ENCODE measurements at regions not wholly inside any gene's neighbourhood (a gene's known extent, or its start where the extent isn't known, plus 50 kb on each side); places are given as distances from the start of the nearest gene placed in this dataset.
A peak's percentile ranks its signal among the peaks of the same experiment; 100 is the strongest.

DNA sequence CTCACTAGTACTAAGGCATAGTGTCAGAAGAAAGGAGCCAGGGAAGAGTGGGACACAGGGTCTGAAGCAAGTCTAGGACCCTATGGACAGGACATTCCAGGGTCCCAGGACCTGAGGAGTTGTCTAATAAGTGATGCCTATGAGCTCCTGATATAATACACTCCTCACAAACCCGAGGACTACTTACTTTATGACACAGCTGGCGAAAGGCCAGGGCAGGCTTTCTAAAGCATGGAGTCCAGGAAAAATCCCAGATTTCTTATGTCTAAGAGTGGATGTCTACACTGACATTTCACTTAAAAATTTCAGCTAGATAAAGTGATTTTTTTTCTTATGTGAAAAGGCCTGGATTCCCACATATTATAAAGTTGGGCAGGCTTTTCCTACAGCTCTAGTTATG is 502.2 kb upstream of the SETBP1 start:
- Histone ChIP-seq H3K4me2 (ENCODE audit: low read length) (no peak overlapping the region), H3K9me3 (ENCODE audit: insufficient read depth, low read depth, low read length) (no peaks in the 10 kb centered on the region), H2AFZ (ENCODE audit: low read depth, low read length) (no peak overlapping the region), H3K4me1 (ENCODE audit: insufficient read depth, low read length) (no peaks in the 10 kb centered on the region), H3K9ac (ENCODE audit: low read length) (no peak overlapping the region), H4K20me1 (ENCODE audit: insufficient read depth, low read length) (no peaks in the 10 kb centered on the region), H3K36me3 (ENCODE audit: insufficient read depth, low read length) (no peaks in the 10 kb centered on the region), H3K4me3 (ENCODE audit: insufficient read depth, low read depth, low read length) (no peak overlapping the region), H3K79me2 (ENCODE audit: insufficient read depth, low read length) (no peaks in the 10 kb centered on the region), H3K27me3 (ENCODE audit: insufficient read depth, low read length) (no peaks in the 10 kb centered on the region), H3K27ac (ENCODE audit: low read depth, low read length) (no peak overlapping the region)
- H3K27ac Mint-ChIP-seq (ENCODE audit: unreplicated experiment) = no peak overlapping the region
- no peak for FAIRE-seq
- peaks cover 22% of the 10 kb centered on the region for H3K4me1 Mint-ChIP-seq (ENCODE audit: low read depth, unreplicated experiment)
- no peaks in the 10 kb centered on the region for H3K27me3 Mint-ChIP-seq (ENCODE audit: low read depth, unreplicated experiment)
- no peak for DNase-seq (ENCODE audit: low read depth)
- TF ChIP-seq, protein P1, sequence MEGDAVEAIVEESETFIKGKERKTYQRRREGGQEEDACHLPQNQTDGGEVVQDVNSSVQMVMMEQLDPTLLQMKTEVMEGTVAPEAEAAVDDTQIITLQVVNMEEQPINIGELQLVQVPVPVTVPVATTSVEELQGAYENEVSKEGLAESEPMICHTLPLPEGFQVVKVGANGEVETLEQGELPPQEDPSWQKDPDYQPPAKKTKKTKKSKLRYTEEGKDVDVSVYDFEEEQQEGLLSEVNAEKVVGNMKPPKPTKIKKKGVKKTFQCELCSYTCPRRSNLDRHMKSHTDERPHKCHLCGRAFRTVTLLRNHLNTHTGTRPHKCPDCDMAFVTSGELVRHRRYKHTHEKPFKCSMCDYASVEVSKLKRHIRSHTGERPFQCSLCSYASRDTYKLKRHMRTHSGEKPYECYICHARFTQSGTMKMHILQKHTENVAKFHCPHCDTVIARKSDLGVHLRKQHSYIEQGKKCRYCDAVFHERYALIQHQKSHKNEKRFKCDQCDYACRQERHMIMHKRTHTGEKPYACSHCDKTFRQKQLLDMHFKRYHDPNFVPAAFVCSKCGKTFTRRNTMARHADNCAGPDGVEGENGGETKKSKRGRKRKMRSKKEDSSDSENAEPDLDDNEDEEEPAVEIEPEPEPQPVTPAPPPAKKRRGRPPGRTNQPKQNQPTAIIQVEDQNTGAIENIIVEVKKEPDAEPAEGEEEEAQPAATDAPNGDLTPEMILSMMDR (IDR thresholded peaks at IDR 0.05; ENCODE audit: insufficient read depth, low read depth, low read length) = no peak
- no peak for TF ChIP-seq EZH2 (IDR thresholded peaks at IDR 0.05; ENCODE audit: insufficient read depth, low read length)
- no peaks in the 10 kb centered on the region for H3K36me3 Mint-ChIP-seq (ENCODE audit: low read depth, unreplicated experiment)
- no peaks in the 10 kb centered on the region for H3K9me3 Mint-ChIP-seq (ENCODE audit: unreplicated experiment)
- no peak overlapping the region for H3K4me3 Mint-ChIP-seq (ENCODE audit: unreplicated experiment)

- Histone ChIP-seq H3K9me3 (ENCODE audit: insufficient read depth, low read depth, low read length) (no peaks in the 10 kb centered on the region), H3K36me3 (ENCODE audit: insufficient read depth, low read length) (no peaks in the 10 kb centered on the region), H3K79me2 (ENCODE audit: insufficient read depth, low read length) (no peaks in the 10 kb centered on the region), H3K9ac (ENCODE audit: low read length) (no peak overlapping the region), H3K27me3 (ENCODE audit: insufficient read depth, low read length) (no peaks in the 10 kb centered on the region), H3K4me1 (ENCODE audit: insufficient read depth, low read length) (no peaks in the 10 kb centered on the region), H3K4me2 (ENCODE audit: low read length) (no peak overlapping the region), H4K20me1 (ENCODE audit: insufficient read depth, low read length) (no peaks in the 10 kb centered on the region), H2AFZ (ENCODE audit: low read depth, low read length) (no peak overlapping the region), H3K4me3 (ENCODE audit: insufficient read depth, low read depth, low read length) (no peak overlapping the region), H3K27ac (ENCODE audit: low read depth, low read length) (no peak overlapping the region)
- no peak for FAIRE-seq
- H3K27ac Mint-ChIP-seq (ENCODE audit: unreplicated experiment) = no peak overlapping the region
- H3K4me3 Mint-ChIP-seq (ENCODE audit: unreplicated experiment) = no peak overlapping the region
- no peak for DNase-seq (ENCODE audit: low read depth)
- peaks cover 22% of the 10 kb centered on the region for H3K4me1 Mint-ChIP-seq (ENCODE audit: low read depth, unreplicated experiment)
- H3K27me3 Mint-ChIP-seq (ENCODE audit: low read depth, unreplicated experiment) = no peaks in the 10 kb centered on the region
- no peak for TF ChIP-seq EZH2 (IDR thresholded peaks at IDR 0.05; ENCODE audit: insufficient read depth, low read length)
- TF ChIP-seq, protein P1 (IDR thresholded peaks at IDR 0.05; ENCODE audit: insufficient read depth, low read depth, low read length) = no peak
- no peaks in the 10 kb centered on the region for H3K36me3 Mint-ChIP-seq (ENCODE audit: low read depth, unreplicated experiment)
- no peaks in the 10 kb centered on the region for H3K9me3 Mint-ChIP-seq (ENCODE audit: unreplicated experiment)
Measured at GRCh38 chr18:44179693-44180092, 501.0 kb upstream of the SETBP1 start.

DNA sequence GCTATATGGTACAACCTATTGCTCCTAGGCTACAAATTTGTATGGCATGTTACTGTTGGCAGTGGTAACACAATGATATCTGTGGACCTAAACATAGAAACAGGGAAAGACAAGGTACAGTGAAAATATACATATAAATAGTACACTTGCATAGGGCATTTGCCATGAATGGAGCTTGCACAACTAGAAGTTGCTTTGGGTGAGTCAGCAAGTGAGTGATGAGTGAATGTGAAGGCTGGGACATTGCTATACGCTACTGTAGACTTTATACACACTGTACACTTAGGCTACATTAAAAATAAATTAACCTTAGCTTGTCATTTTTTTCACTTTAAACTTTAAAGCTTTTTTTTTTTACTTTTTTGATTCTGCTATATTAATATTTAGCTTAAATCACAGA is 500.0 kb upstream of the SETBP1 start:
- Histone ChIP-seq H4K20me1 (ENCODE audit: insufficient read depth, low read length) (no peaks in the 10 kb centered on the region), H3K27me3 (ENCODE audit: insufficient read depth, low read length) (no peaks in the 10 kb centered on the region), H2AFZ (ENCODE audit: low read depth, low read length) (no peak overlapping the region), H3K4me2 (ENCODE audit: low read length) (no peak overlapping the region), H3K9me3 (ENCODE audit: insufficient read depth, low read depth, low read length) (no peaks in the 10 kb centered on the region), H3K79me2 (ENCODE audit: insufficient read depth, low read length) (no peaks in the 10 kb centered on the region), H3K4me1 (ENCODE audit: insufficient read depth, low read length) (peaks cover 3% of the 10 kb centered on the region), H3K27ac (ENCODE audit: low read depth, low read length) (no peak overlapping the region), H3K4me3 (ENCODE audit: insufficient read depth, low read depth, low read length) (no peak overlapping the region), H3K36me3 (ENCODE audit: insufficient read depth, low read length) (no peaks in the 10 kb centered on the region), H3K9ac (ENCODE audit: low read length) (no peak overlapping the region)
- Mint-ChIP-seq H3K27ac (ENCODE audit: unreplicated experiment) (no peak overlapping the region), H3K36me3 (ENCODE audit: low read depth, unreplicated experiment) (no peaks in the 10 kb centered on the region), H3K9me3 (ENCODE audit: unreplicated experiment) (no peaks in the 10 kb centered on the region), H3K4me3 (ENCODE audit: unreplicated experiment) (no peak overlapping the region), H3K27me3 (ENCODE audit: low read depth, unreplicated experiment) (no peaks in the 10 kb centered on the region), H3K4me1 (ENCODE audit: low read depth, unreplicated experiment) (peaks cover 20% of the 10 kb centered on the region)
- TF ChIP-seq, protein P1 (IDR thresholded peaks at IDR 0.05; ENCODE audit: insufficient read depth, low read depth, low read length) = no peak
- TF ChIP-seq EZH2 (IDR thresholded peaks at IDR 0.05; ENCODE audit: insufficient read depth, low read length) = no peak
- no peak for FAIRE-seq
- peak; percentile 50 for DNase-seq (ENCODE audit: low read depth)
